Mucosa of descending colon (tissue), 3 donors: ENCODE measurements at regions not wholly inside any gene's neighbourhood (a gene's known extent, or its start where the extent isn't known, plus 50 kb on each side); places are given as distances from the start of the nearest gene placed in this dataset.
"Not testable (repeated sequence)": the region's sequence is repeated elsewhere in the genome, so short reads cannot be mapped to it uniquely, and the experiment has no call there.

Experiments used
- ATAC-seq: fragments of 200-7000 bp; cut with Tn5 transposase; one replicate; pipeline ENCODE4 v1.9.1; 2020; ENCODE audit warnings: mild to moderate bottlenecking, moderate library complexity
- DNase-seq, 3 donors: peaks; one replicate each; pipeline ENCODE4 v3.0.0-alpha.2; 2020
- H3K36me3 ChIP-seq: fragments of 200-600 bp; one replicate; pipeline ENCODE4 v1.8.0; 2021; ENCODE audit warnings: low read depth, mild to moderate bottlenecking
- H3K4me1 ChIP-seq: fragments of 200-600 bp; one replicate; pipeline ENCODE4 v1.8.0; 2021; ENCODE audit warnings: low read depth, mild to moderate bottlenecking
- H3K4me3 ChIP-seq: fragments of 200-600 bp; one replicate; pipeline ENCODE4 v1.8.0; 2021; ENCODE audit warnings: mild to moderate bottlenecking
- H3K9me3 ChIP-seq: fragments of 200-600 bp; one replicate; pipeline ENCODE4 v1.8.0; 2021; ENCODE audit warnings: mild to moderate bottlenecking
- CTCF ChIP-seq: fragments of 200-600 bp; IDR thresholded peaks from one replicate; pipeline ENCODE4 v1.8.0; 2022; ENCODE audit warnings: antibody characterized with exemption, mild to moderate bottlenecking
- intact Hi-C, 2 donors: fragments of 100-400 bp; cut with DNase I in 1 of 2; cut with micrococcal nuclease in 1 of 2; formaldehyde crosslinking; loops; one replicate each; pipeline versions ENCODE4 v1.11.0 to v1.11.1; 2022; cut with DNase I, micrococcal nuclease
- donor health status: DM: no; HTN: no; CAD: no; lungs with moderate emphysema.
- donor health status: DM: no; HTN: no; CAD: no.
- donor health status: DM: no; HTN: yes; CAD: no.

- no peak for TF ChIP-seq CTCF
- peak; percentile 21 for ATAC-seq
- intact Hi-C loops = no loop called here
- no peak overlapping the region for H3K4me3 ChIP-seq
- H3K36me3 ChIP-seq = no peaks in the 10 kb centered on the region
- DNase-seq = no peak
- peaks cover 3% of the 10 kb centered on the region for H3K4me1 ChIP-seq
- H3K9me3 ChIP-seq = no peaks in the 10 kb centered on the region
Measured at GRCh38 chr20:53652859-53653517, 59.3 kb upstream of the ZNF217 start.

GRCh38 chr20:53652090-53652858, 58.6 kb upstream of the ZNF217 start:
- no peak overlapping the region for H3K4me3 ChIP-seq
- intact Hi-C loops = no loop called here
- ATAC-seq = peak; percentile 79
- peak in 1 of 3 donors; percentile 42 for DNase-seq
- no peaks in the 10 kb centered on the region for H3K9me3 ChIP-seq
- H3K36me3 ChIP-seq = no peaks in the 10 kb centered on the region
- H3K4me1 ChIP-seq = peaks cover 3% of the 10 kb centered on the region
- TF ChIP-seq CTCF = no peak

- H3K4me3 ChIP-seq, ATAC-seq, H3K36me3 ChIP-seq, H3K9me3 ChIP-seq, intact Hi-C loops, DNase-seq: not testable (repeated sequence)
- peaks cover 14% of the 10 kb centered on the region for H3K4me1 ChIP-seq
Measured at GRCh38 chr20:53649493-53649892, 55.9 kb upstream of the ZNF217 start.

GRCh38 chr20:53647286-53647821, 53.7 kb upstream of the ZNF217 start:
- no peak for TF ChIP-seq CTCF

GRCh38 chr20:53646550-53646949, 52.9 kb upstream of the ZNF217 start:
- H3K36me3 ChIP-seq = no peaks in the 10 kb centered on the region
- peaks cover 24% of the 10 kb centered on the region for H3K4me1 ChIP-seq
- no peaks in the 10 kb centered on the region for H3K9me3 ChIP-seq
- ATAC-seq (no peak), DNase-seq (no peak)
- intact Hi-C loops = no loop called here
- TF ChIP-seq CTCF = no peak
- no peak overlapping the region for H3K4me3 ChIP-seq

More at GRCh38 chr20:53647286-53647821, 53.7 kb upstream of the ZNF217 start:
- no peaks in the 10 kb centered on the region for H3K9me3 ChIP-seq
- peaks cover 24% of the 10 kb centered on the region for H3K4me1 ChIP-seq
- ATAC-seq (no peak), DNase-seq (no peak)
- no peak overlapping the region for H3K4me3 ChIP-seq
- intact Hi-C loops = no loop called here
- H3K36me3 ChIP-seq = no peaks in the 10 kb centered on the region

- no peaks in the 10 kb centered on the region for H3K36me3 ChIP-seq
- no peak overlapping the region for H3K4me3 ChIP-seq
- H3K9me3 ChIP-seq = no peaks in the 10 kb centered on the region
- DNase-seq (no peak), ATAC-seq (no peak)
- peaks cover 24% of the 10 kb centered on the region for H3K4me1 ChIP-seq
- intact Hi-C loops = no loop called here
- no peak for TF ChIP-seq CTCF
Measured at GRCh38 chr20:53645582-53645897, 51.9 kb upstream of the ZNF217 start.

GRCh38 chr20:53644108-53644507, 50.5 kb upstream of the ZNF217 start:
- intact Hi-C loops = not testable (repeated sequence)

More at GRCh38 chr20:53644108-53644507, 50.5 kb upstream of the ZNF217 start:
- not testable (repeated sequence) for ATAC-seq, H3K9me3 ChIP-seq, H3K4me3 ChIP-seq, DNase-seq, H3K36me3 ChIP-seq
- H3K4me1 ChIP-seq = peaks cover 24% of the 10 kb centered on the region
